GM12891 (cell line): ENCODE measurements at regions not wholly inside any gene's neighbourhood (a gene's known extent, or its start where the extent isn't known, plus 50 kb on each side); places are given as distances from the start of the nearest gene placed in this dataset.

Source experiments
- PAX5 ChIP-seq: IDR thresholded peaks from 2 replicates; pipeline ENCODE4 v1.6.1; 2011; ENCODE audit warnings: low read length, moderate library complexity, mild to moderate bottlenecking; ENCODE audit not compliant: insufficient read depth, severe bottlenecking
- POLR2A ChIP-seq: IDR thresholded peaks from 2 replicates; pipeline ENCODE4 v1.6.1; 2011; ENCODE audit warnings: low read depth, low read length, control low read depth
- POLR2AphosphoS5 ChIP-seq: IDR thresholded peaks from 2 replicates; pipeline ENCODE4 v1.6.1; 2011; ENCODE audit warnings: low read depth, low read length, control low read depth
- POU2F2 ChIP-seq: IDR thresholded peaks from 2 replicates; pipeline ENCODE4 v1.6.1; 2011; ENCODE audit warnings: low read depth, mild to moderate bottlenecking, control low read depth, low read length, moderate library complexity
- SPI1 ChIP-seq: IDR thresholded peaks from 2 replicates; pipeline ENCODE4 v1.6.1; 2011; ENCODE audit warnings: low read depth, low read length, control low read depth
- TAF1 ChIP-seq: IDR thresholded peaks from 2 replicates; pipeline ENCODE4 v1.6.1; 2011; ENCODE audit warnings: low read depth, low read length, control low read depth

DNA sequence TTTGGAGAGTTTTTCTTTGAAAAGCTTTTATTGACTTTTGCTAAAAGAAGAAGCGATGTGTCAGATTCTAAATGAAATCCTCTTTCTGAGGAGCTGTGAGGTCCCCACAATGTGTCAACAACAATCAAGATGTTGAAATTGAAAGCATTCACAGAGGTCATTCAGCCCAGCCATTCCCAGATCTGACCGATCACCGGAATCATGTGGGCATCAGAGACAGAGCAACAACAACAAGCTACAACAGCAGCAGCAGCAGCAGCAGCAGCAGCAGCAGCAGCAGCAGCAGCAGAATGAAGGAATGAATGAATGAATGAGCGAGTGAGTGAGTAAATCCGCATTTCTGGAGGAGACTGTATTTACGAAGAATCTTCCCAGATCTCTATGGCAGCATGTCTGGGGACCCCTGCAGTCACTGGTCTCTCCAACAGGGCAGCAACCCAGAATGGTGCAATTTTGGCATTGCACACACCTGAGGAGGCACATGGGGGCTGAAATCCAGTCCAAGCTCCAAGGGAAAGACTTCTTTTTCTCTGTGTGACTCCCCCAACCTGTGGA lies 299.0 kb downstream of the MYCN start:
- TF ChIP-seq POLR2A = no peak
- no peak for TF ChIP-seq POLR2AphosphoS5
- TF ChIP-seq TAF1 = no peak
- no peak for TF ChIP-seq SPI1
- TF ChIP-seq PAX5 = no peak
- TF ChIP-seq POU2F2 = no peak
